ACHN (cell line): ENCODE measurements at regions not wholly inside any gene's neighbourhood (a gene's known extent, or its start where the extent isn't known, plus 50 kb on each side); places are given as distances from the start of the nearest gene placed in this dataset.
"Not testable (repeated sequence)": the region's sequence is repeated elsewhere in the genome, so short reads cannot be mapped to it uniquely, and the experiment has no call there.

Experiments
- DNase-seq: peaks from one replicate; pipeline ENCODE4 v3.0.0-alpha.2; 2015
- in situ Hi-C: cut with HindIII; loops from 2 replicates; pipeline ENCODE4 v1.10.0; 2017; ENCODE audit warnings: low sequenced_read_pairs, low pct_ligation_motif_present, low pct_unique_long_range_greater_than_20kb

GRCh38 chr4:29113960-29114359, 1606.2 kb upstream of the PCDH7 start:
- DNase-seq = no peak
- in situ Hi-C loops = no loop called here

- DNase-seq, in situ Hi-C loops: not testable (repeated sequence)
Observed at GRCh38 chr4:29117231-29117722, 1602.9 kb upstream of the PCDH7 start.

- DNase-seq = no peak
- in situ Hi-C loops = no loop called here
Observed at GRCh38 chr4:29121586-29121985, 1598.6 kb upstream of the PCDH7 start.

- no peak for DNase-seq
- in situ Hi-C loops = no loop called here
Observed at GRCh38 chr4:29128810-29129209, 1591.4 kb upstream of the PCDH7 start.

- in situ Hi-C loops = no loop called here
- no peak for DNase-seq
Observed at GRCh38 chr4:29131304-29131703, 1588.9 kb upstream of the PCDH7 start.

- no peak for DNase-seq
- in situ Hi-C loops = no loop called here
Observed at GRCh38 chr4:29142708-29143107, 1577.5 kb upstream of the PCDH7 start.

- in situ Hi-C loops = no loop called here
- no peak for DNase-seq
Observed at GRCh38 chr4:29151584-29151983, 1568.6 kb upstream of the PCDH7 start.

GRCh38 chr4:29153642-29154041, 1566.5 kb upstream of the PCDH7 start:
- in situ Hi-C loops = no loop called here
- DNase-seq = no peak

GRCh38 chr4:29175291-29175690, 1544.9 kb upstream of the PCDH7 start:
- DNase-seq = no peak
- in situ Hi-C loops = no loop called here

GRCh38 chr4:29199025-29199424, 1521.1 kb upstream of the PCDH7 start:
- no peak for DNase-seq
- in situ Hi-C loops = no loop called here

GRCh38 chr4:29199485-29199884, 1520.7 kb upstream of the PCDH7 start:
- no peak for DNase-seq

GRCh38 chr4:29213020-29213419, 1507.1 kb upstream of the PCDH7 start:
- in situ Hi-C loops = no loop called here
- DNase-seq = no peak

More at GRCh38 chr4:29199485-29199884, 1520.7 kb upstream of the PCDH7 start:
- in situ Hi-C loops = no loop called here

- in situ Hi-C loops = no loop called here
- DNase-seq = no peak
Observed at GRCh38 chr4:29220761-29221160, 1499.4 kb upstream of the PCDH7 start.

- DNase-seq = no peak
- in situ Hi-C loops = no loop called here
Observed at GRCh38 chr4:29224911-29225310, 1495.3 kb upstream of the PCDH7 start.

- no peak for DNase-seq
- in situ Hi-C loops = no loop called here
Observed at GRCh38 chr4:29240641-29241040, 1479.5 kb upstream of the PCDH7 start.

GRCh38 chr4:29243054-29243453, 1477.1 kb upstream of the PCDH7 start:
- in situ Hi-C loops = no loop called here
- no peak for DNase-seq

GRCh38 chr4:29243851-29244250, 1476.3 kb upstream of the PCDH7 start:
- no peak for DNase-seq
- in situ Hi-C loops = no loop called here

GRCh38 chr4:29259556-29259955, 1460.6 kb upstream of the PCDH7 start:
- in situ Hi-C loops = no loop called here

GRCh38 chr4:29262986-29263385, 1457.2 kb upstream of the PCDH7 start:
- DNase-seq = no peak
- in situ Hi-C loops = no loop called here

More at GRCh38 chr4:29259556-29259955, 1460.6 kb upstream of the PCDH7 start:
- DNase-seq = no peak

- in situ Hi-C loops = no loop called here
Observed at GRCh38 chr4:29276150-29276549, 1444.0 kb upstream of the PCDH7 start.

GRCh38 chr4:29277381-29277780, 1442.8 kb upstream of the PCDH7 start:
- in situ Hi-C loops = no loop called here
- no peak for DNase-seq

More at GRCh38 chr4:29276150-29276549, 1444.0 kb upstream of the PCDH7 start:
- DNase-seq = no peak
